Hindlimb muscle (tissue), 1 donor: ENCODE measurements at regions not wholly inside any gene's neighbourhood (a gene's known extent, or its start where the extent isn't known, plus 50 kb on each side); places are given as distances from the start of the nearest gene placed in this dataset.

ENCODE experiments used
- DNase-seq: peaks from one replicate; pipeline ENCODE4 v3.0.0-alpha.2; 2013

GRCh38 chr1:106722466-106722865 is 334.0 kb upstream of the PRMT6 start:
- DNase-seq, result peak; percentile 11

- DNase-seq, result no peak
Observed at GRCh38 chr1:106727171-106727570, 329.3 kb upstream of the PRMT6 start.

GRCh38 chr1:106746448-106747085 is 309.9 kb upstream of the PRMT6 start:
- no peak for DNase-seq

GRCh38 chr1:106747232-106747631 is 309.2 kb upstream of the PRMT6 start:
- no peak for DNase-seq

- no peak for DNase-seq
Observed at GRCh38 chr1:106747791-106748190, 308.7 kb upstream of the PRMT6 start.

GRCh38 chr1:106748606-106749005 is 307.9 kb upstream of the PRMT6 start:
- no peak for DNase-seq

GRCh38 chr1:106749491-106749890 is 307.0 kb upstream of the PRMT6 start:
- no peak for DNase-seq

- no peak for DNase-seq
Observed at GRCh38 chr1:106749906-106750305, 306.6 kb upstream of the PRMT6 start.

- no peak for DNase-seq
Observed at GRCh38 chr1:106751002-106751401, 305.5 kb upstream of the PRMT6 start.

GRCh38 chr1:106753066-106753465 is 303.4 kb upstream of the PRMT6 start:
- no peak for DNase-seq

- DNase-seq, result no peak
Observed at GRCh38 chr1:106754957-106755356, 301.5 kb upstream of the PRMT6 start.

- no peak for DNase-seq
Observed at GRCh38 chr1:106755682-106756406, 300.6 kb upstream of the PRMT6 start.

GRCh38 chr1:106756752-106757151 is 299.7 kb upstream of the PRMT6 start:
- no peak for DNase-seq

- no peak for DNase-seq
Observed at GRCh38 chr1:106768077-106768476, 288.4 kb upstream of the PRMT6 start.

GRCh38 chr1:106768501-106768900 is 288.0 kb upstream of the PRMT6 start:
- no peak for DNase-seq

- DNase-seq, result no peak
Observed at GRCh38 chr1:106773206-106773605, 283.3 kb upstream of the PRMT6 start.

- no peak for DNase-seq
Observed at GRCh38 chr1:106780066-106780465, 276.4 kb upstream of the PRMT6 start.

- no peak for DNase-seq
Observed at GRCh38 chr1:106780806-106781569, 275.5 kb upstream of the PRMT6 start.

- DNase-seq, result no peak
Observed at GRCh38 chr1:106785176-106785575, 271.3 kb upstream of the PRMT6 start.

GRCh38 chr1:106787520-106787919 is 269.0 kb upstream of the PRMT6 start:
- DNase-seq, result no peak

- DNase-seq, result no peak
Observed at GRCh38 chr1:106789686-106790085, 266.8 kb upstream of the PRMT6 start.

- DNase-seq, result no peak
Observed at GRCh38 chr1:106791041-106791440, 265.4 kb upstream of the PRMT6 start.

GRCh38 chr1:106793651-106794050 is 262.8 kb upstream of the PRMT6 start:
- no peak for DNase-seq

- no peak for DNase-seq
Observed at GRCh38 chr1:106798991-106799390, 257.5 kb upstream of the PRMT6 start.
